GM23248 (cell line): ENCODE measurements at regions not wholly inside any gene's neighbourhood (a gene's known extent, or its start where the extent isn't known, plus 50 kb on each side); places are given as distances from the start of the nearest gene placed in this dataset.
A peak's percentile ranks its signal among the peaks of the same experiment; 100 is the strongest.

ENCODE experiments used
- DNase-seq: peaks from one replicate; pipeline ENCODE4 v3.0.0-alpha.2; 2015
- H2AFZ ChIP-seq: fragments of 200-600 bp; sonication (generic); 2 replicates; pipeline ENCODE4 v1.6.1; 2016; ENCODE audit warnings: antibody characterized with exemption
- H3F3A ChIP-seq: fragments of 200-600 bp; sonication (generic); 2 replicates; pipeline ENCODE4 v1.6.1; 2016; ENCODE audit warnings: mild to moderate bottlenecking, antibody characterized with exemption, mixed run types; ENCODE audit not compliant: insufficient read depth
- H3K27ac ChIP-seq: fragments of 200-600 bp; sonication (generic); 2 replicates; pipeline ENCODE4 v1.5.1; 2016; ENCODE audit warnings: mild to moderate bottlenecking
- H3K27me3 ChIP-seq: fragments of 200-600 bp; sonication (generic); replicated peaks from 2 replicates; pipeline ENCODE4 v1.6.1; 2016; ENCODE audit warnings: mild to moderate bottlenecking; ENCODE audit not compliant: insufficient read depth
- H3K36me3 ChIP-seq: fragments of 200-600 bp; sonication (generic); 2 replicates; pipeline ENCODE4 v1.6.1; 2016; ENCODE audit warnings: low read depth, mild to moderate bottlenecking
- H3K4me1 ChIP-seq: fragments of 200-600 bp; sonication (generic); 2 replicates; pipeline ENCODE4 v1.6.1; 2016; ENCODE audit warnings: mild to moderate bottlenecking; ENCODE audit not compliant: insufficient read depth
- H3K4me2 ChIP-seq: fragments of 200-600 bp; sonication (generic); one replicate; pipeline ENCODE4 v1.6.1; 2016; ENCODE audit warnings: mild to moderate bottlenecking; ENCODE audit not compliant: unreplicated experiment
- H3K4me3 ChIP-seq: fragments of 200-600 bp; sonication (generic); 2 replicates; pipeline ENCODE4 v1.5.1; 2016; ENCODE audit warnings: mild to moderate bottlenecking
- H3K79me2 ChIP-seq: fragments of 200-600 bp; sonication (generic); 2 replicates; pipeline ENCODE4 v1.6.1; 2016; ENCODE audit warnings: mild to moderate bottlenecking; ENCODE audit not compliant: insufficient read depth
- H3K9ac ChIP-seq: fragments of 200-600 bp; sonication (generic); 2 replicates; pipeline ENCODE4 v1.6.1; 2016; ENCODE audit warnings: mild to moderate bottlenecking
- H3K9me2 ChIP-seq: fragments of 200-600 bp; sonication (generic); 2 replicates; pipeline ENCODE4 v1.6.1; 2016; ENCODE audit warnings: mixed run types, mild to moderate bottlenecking, moderate library complexity; ENCODE audit not compliant: insufficient read depth
- H3K9me3 ChIP-seq: fragments of 200-600 bp; sonication (generic); one replicate; pipeline ENCODE4 v1.6.1; 2017; ENCODE audit warnings: low read depth
- H4K20me1 ChIP-seq: fragments of 200-600 bp; sonication (generic); 2 replicates; pipeline ENCODE4 v1.6.0; 2016; ENCODE audit not compliant: insufficient read depth
- EZH2 ChIP-seq: fragments of 200-600 bp; sonication (generic); IDR thresholded peaks from 2 replicates; pipeline ENCODE4 v1.6.1; 2018; ENCODE audit warnings: antibody characterized with exemption, mild to moderate bottlenecking; ENCODE audit not compliant: insufficient read depth, poor library complexity, severe bottlenecking
- EZH2phosphoT487 ChIP-seq: fragments of 200-600 bp; sonication (generic); IDR thresholded peaks from 2 replicates; pipeline ENCODE4 v1.6.1; 2018; ENCODE audit warnings: antibody characterized with exemption, moderate library complexity, mild to moderate bottlenecking, low read depth; ENCODE audit not compliant: insufficient read depth
- WGBS, 2 experiments: methylation state at CpG; one replicate each; pipeline ENCODE4 v1.1.6; 2015 to 2017; ENCODE audit warnings: low lambda C conversion rate in 2 of 2, low coverage in 1 of 2; ENCODE audit errors: missing lambda C conversion rate in 2 of 2; 5-methylcytosine and 5-hydroxymethylcytosine counted together
- in situ Hi-C: fragments of 300-500 bp; cut with MboI; formaldehyde crosslinking; loops from 2 replicates; pipeline ENCODE4 v1.15.0; 2020

DNA sequence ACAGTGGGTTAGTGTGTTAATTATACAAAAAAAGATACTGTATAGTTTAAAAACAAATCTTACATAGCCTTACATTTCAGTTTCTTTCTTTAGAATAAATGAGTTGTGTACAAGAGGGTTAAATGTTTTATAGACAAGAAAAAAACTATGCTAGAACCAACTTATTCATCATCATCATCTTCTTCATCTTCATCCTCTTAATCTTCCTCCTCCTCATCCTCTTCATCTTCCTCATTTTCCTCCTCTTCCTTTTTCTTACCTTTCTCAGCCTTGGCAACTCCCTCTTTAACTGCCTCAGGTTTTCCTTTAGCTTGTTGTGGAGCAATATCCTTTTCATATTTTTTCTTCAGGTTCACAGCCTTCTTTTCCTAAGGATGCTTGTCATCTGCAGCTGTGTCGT is 53.7 kb downstream of the RPS12 start:
- WGBS, 2 experiments: 65 to 69% methylated on average over 1 of the region's 1 CpG
- no peak overlapping the region for H3K9ac ChIP-seq
- in situ Hi-C loops: no loop called here

DNA sequence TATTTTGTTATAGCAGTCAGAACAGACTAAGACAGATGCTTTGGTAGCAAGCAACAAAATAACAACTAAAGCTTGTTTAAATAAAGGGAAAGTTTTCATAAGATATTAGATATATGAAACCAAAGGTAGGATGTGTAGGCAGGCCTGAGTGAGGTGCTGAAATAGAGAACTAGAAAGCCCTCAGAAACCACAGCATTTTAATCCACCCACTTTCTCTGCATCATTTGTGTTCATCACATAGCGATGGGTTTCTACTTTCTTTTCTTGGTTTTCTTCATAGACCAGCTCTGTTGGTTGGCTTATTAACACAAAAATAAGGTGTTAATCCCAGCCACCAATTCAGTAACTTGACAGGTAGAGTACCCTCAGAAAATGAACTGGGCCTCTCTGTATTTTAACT is 58.6 kb downstream of the RPS12 start:
- Histone ChIP-seq H3K4me2 (no peak overlapping the region), H3K36me3 (no peaks in the 10 kb centered on the region), H3K79me2 (no peaks in the 10 kb centered on the region), H3K4me1 (no peaks in the 10 kb centered on the region), H3K9me2 (no peaks in the 10 kb centered on the region), H3K4me3 (no peak overlapping the region), H4K20me1 (no peaks in the 10 kb centered on the region), H3F3A (no peaks in the 10 kb centered on the region), H3K9me3 (no peaks in the 10 kb centered on the region), H3K27me3 (peaks cover 10% of the 10 kb centered on the region), H3K9ac (no peak overlapping the region), H2AFZ (no peak overlapping the region), H3K27ac (no peak overlapping the region)
- WGBS, 2 experiments: 86% methylated on average over 1 of the region's 1 CpG
- in situ Hi-C loops: no loop called here
- no peak for TF ChIP-seq EZH2phosphoT487
- no peak for TF ChIP-seq EZH2
- no peak for DNase-seq

More for the DNA sequence above, 53.7 kb downstream of the RPS12 start:
- H3K4me1 ChIP-seq: no peaks in the 10 kb centered on the region
- no peaks in the 10 kb centered on the region for H3K9me2 ChIP-seq
- TF ChIP-seq EZH2phosphoT487 (no peak), EZH2 (no peak)
- peaks cover 13% of the 10 kb centered on the region for H3K27me3 ChIP-seq
- no peak overlapping the region for H3K4me3 ChIP-seq
- no peaks in the 10 kb centered on the region for H3K36me3 ChIP-seq
- H3F3A ChIP-seq: no peaks in the 10 kb centered on the region
- H3K4me2 ChIP-seq: no peak overlapping the region
- no peak for DNase-seq
- H3K9me3 ChIP-seq: no peaks in the 10 kb centered on the region
- no peaks in the 10 kb centered on the region for H4K20me1 ChIP-seq
- no peaks in the 10 kb centered on the region for H3K79me2 ChIP-seq
- H3K27ac ChIP-seq: no peak overlapping the region
- no peak overlapping the region for H2AFZ ChIP-seq

DNA sequence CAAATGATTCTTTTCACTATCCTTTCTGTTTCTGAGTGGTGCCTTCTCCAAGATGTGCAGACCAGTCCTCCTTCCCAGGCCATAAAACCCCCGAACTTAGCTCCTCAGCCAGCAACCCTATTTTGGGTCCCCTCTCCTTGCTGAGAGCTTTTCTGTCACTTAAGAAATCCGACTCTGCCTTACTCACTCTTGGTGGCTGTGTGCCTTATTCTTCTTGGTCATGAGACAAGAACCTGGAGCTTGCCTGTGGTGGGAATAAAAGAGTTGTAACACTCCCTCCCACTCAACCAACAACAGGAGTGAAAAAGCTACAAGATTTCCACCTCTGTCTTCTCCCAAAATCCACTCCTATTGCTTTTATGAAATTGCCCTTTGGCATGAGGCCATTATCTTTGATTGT is 62.6 kb downstream of the RPS12 start:
- H3F3A ChIP-seq: no peaks in the 10 kb centered on the region
- WGBS, 2 experiments: 30 to 34% methylated on average over 2 of the region's 2 CpGs
- H3K9ac ChIP-seq: no peak overlapping the region
- no peak overlapping the region for H3K4me3 ChIP-seq
- no peak for TF ChIP-seq EZH2phosphoT487
- no peak for TF ChIP-seq EZH2
- no peaks in the 10 kb centered on the region for H3K27me3 ChIP-seq
- no peak overlapping the region for H3K4me2 ChIP-seq
- H3K27ac ChIP-seq: no peak overlapping the region
- no peak for DNase-seq
- no peaks in the 10 kb centered on the region for H3K9me3 ChIP-seq
- in situ Hi-C loops: no loop called here
- H3K36me3 ChIP-seq: no peaks in the 10 kb centered on the region
- H3K4me1 ChIP-seq: no peaks in the 10 kb centered on the region
- no peak overlapping the region for H2AFZ ChIP-seq
- H3K79me2 ChIP-seq: no peaks in the 10 kb centered on the region
- H3K9me2 ChIP-seq: no peaks in the 10 kb centered on the region
- H4K20me1 ChIP-seq: no peaks in the 10 kb centered on the region

DNA sequence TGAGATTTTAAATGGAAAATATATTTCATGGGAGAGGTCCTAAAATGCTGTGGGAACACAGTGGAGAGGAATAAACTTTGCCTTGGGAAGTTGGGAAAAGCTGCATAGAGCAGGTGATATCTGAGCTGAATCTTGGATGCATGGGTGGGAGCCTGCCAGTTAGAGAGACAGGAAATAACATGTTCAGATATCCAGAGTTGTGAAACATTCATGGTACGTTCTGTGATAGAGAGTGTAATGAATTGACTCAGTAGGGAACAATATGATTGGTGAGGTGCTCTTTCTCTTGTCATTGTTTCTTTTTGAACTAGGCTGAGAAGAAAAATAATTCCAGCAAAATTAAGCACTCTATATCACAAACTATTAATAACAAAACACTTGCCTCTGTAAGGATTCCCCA is 72.8 kb downstream of the RPS12 start:
- no peak overlapping the region for H3K4me3 ChIP-seq
- peaks cover 4% of the 10 kb centered on the region; the same call in 1 of the 2 replicates for H3K27me3 ChIP-seq
- no peak overlapping the region for H3K4me2 ChIP-seq
- H3K27ac ChIP-seq: no peak overlapping the region
- H4K20me1 ChIP-seq: no peaks in the 10 kb centered on the region
- H3K36me3 ChIP-seq: no peaks in the 10 kb centered on the region
- no peaks in the 10 kb centered on the region for H3K9me2 ChIP-seq
- no peak for DNase-seq
- 24 to 42% methylated on average over 1 of the region's 1 CpG for WGBS, 2 experiments
- H3F3A ChIP-seq: no peaks in the 10 kb centered on the region
- TF ChIP-seq EZH2phosphoT487: no peak
- TF ChIP-seq EZH2: no peak
- H2AFZ ChIP-seq: no peak overlapping the region
- no peaks in the 10 kb centered on the region for H3K79me2 ChIP-seq
- H3K4me1 ChIP-seq: no peaks in the 10 kb centered on the region
- H3K9me3 ChIP-seq: no peaks in the 10 kb centered on the region
- in situ Hi-C loops: no loop called here
- H3K9ac ChIP-seq: no peak overlapping the region

DNA sequence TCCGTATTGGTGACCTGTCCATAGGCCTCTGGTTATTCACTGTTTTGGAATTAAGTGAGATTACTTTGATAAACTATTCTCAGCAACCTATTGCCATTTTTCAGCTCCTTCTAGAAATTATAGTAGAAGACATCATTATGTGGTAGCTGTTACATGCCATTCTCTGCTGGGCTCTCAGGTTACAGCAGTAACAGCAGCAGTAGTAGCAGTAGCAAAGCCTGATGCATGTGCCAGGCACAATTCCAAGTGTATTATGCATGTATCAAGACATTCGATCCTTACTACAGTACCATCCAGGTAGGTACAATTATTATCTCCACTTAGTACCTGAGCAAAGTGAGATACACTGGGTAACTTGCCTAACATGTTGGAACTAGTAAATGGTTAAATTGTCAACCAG is 74.3 kb downstream of the RPS12 start:
- in situ Hi-C loops: no loop called here
- Histone ChIP-seq H3K9ac (no peak overlapping the region), H4K20me1 (no peaks in the 10 kb centered on the region), H3K79me2 (no peaks in the 10 kb centered on the region), H3K27me3 (peaks cover 4% of the 10 kb centered on the region; the same call in 1 of the 2 replicates), H2AFZ (no peak overlapping the region), H3K9me3 (no peaks in the 10 kb centered on the region), H3K4me1 (no peaks in the 10 kb centered on the region), H3K4me3 (no peak overlapping the region), H3K27ac (no peak overlapping the region), H3F3A (no peaks in the 10 kb centered on the region), H3K36me3 (no peaks in the 10 kb centered on the region), H3K4me2 (no peak overlapping the region), H3K9me2 (no peaks in the 10 kb centered on the region)
- DNase-seq: peak; percentile 1
- WGBS, 2 experiments: 66 to 68% methylated on average over 2 of the region's 2 CpGs
- no peak for TF ChIP-seq EZH2
- TF ChIP-seq EZH2phosphoT487: no peak
